GM12878 (cell line): ENCODE measurements at regions not wholly inside any gene's neighbourhood (a gene's known extent, or its start where the extent isn't known, plus 50 kb on each side); places are given as distances from the start of the nearest gene placed in this dataset.

Source experiments
- BMI1 ChIP-seq: fragments of 450-650 bp; IDR thresholded peaks from 2 replicates; pipeline ENCODE4 v1.6.1; 2016; ENCODE audit warnings: mild to moderate bottlenecking, moderate library complexity, borderline replicate concordance
- BRCA1 ChIP-seq: IDR thresholded peaks from 2 replicates; pipeline ENCODE4 v1.6.1; 2011; ENCODE audit warnings: low read depth, low read length, improper control_type of control experiment
- CHD4 ChIP-seq: fragments of 200-600 bp; sonication (generic); IDR thresholded peaks from 2 replicates; pipeline ENCODE4 v1.6.1; 2016; ENCODE audit warnings: mild to moderate bottlenecking
- CREM ChIP-seq: IDR thresholded peaks from 2 replicates; pipeline ENCODE4 v1.6.1; 2014; ENCODE audit warnings: antibody characterized with exemption, low read depth
- CTCF ChIP-seq, 3 experiments: IDR thresholded peaks in 2 of 3; conservative IDR thresholded peaks in 1 of 3; 2 replicates each; pipeline ENCODE4 v1.5.1; 2011; ENCODE audit warnings: low read depth in 3 of 3, low read length in 3 of 3, mild to moderate bottlenecking in 3 of 3, control low read depth in 2 of 3, moderate library complexity in 2 of 3, inconsistent platforms in 1 of 3, mixed read lengths in 1 of 3; ENCODE audit not compliant: control insufficient read depth in 2 of 3, insufficient read depth in 1 of 3; ENCODE audit errors: extremely low read depth in 1 of 3
- ESRRA ChIP-seq: IDR thresholded peaks from 2 replicates; pipeline ENCODE4 v1.6.1; 2012; ENCODE audit warnings: mild to moderate bottlenecking, low read length, improper control_type of control experiment
- MEF2A ChIP-seq: IDR thresholded peaks from 2 replicates; pipeline ENCODE4 v1.6.1; 2011; ENCODE audit warnings: low read depth, mild to moderate bottlenecking, low read length, moderate library complexity; ENCODE audit not compliant: insufficient read depth
- MEF2B ChIP-seq: fragments of 450-650 bp; IDR thresholded peaks from 2 replicates; pipeline ENCODE4 v1.6.1; 2018; ENCODE audit warnings: mild to moderate bottlenecking, moderate library complexity; ENCODE audit not compliant: partially characterized antibody, poor library complexity, severe bottlenecking
- NBN ChIP-seq: fragments of 450-650 bp; IDR thresholded peaks from 2 replicates; pipeline ENCODE4 v1.6.1; 2016
- NKRF ChIP-seq: fragments of 450-650 bp; conservative IDR thresholded peaks from 2 replicates; pipeline ENCODE4 v1.6.1; 2017; ENCODE audit warnings: mild to moderate bottlenecking, moderate library complexity
- PAX8 ChIP-seq: fragments of 450-650 bp; IDR thresholded peaks from 2 replicates; pipeline ENCODE4 v1.6.1; 2017; ENCODE audit warnings: mild to moderate bottlenecking, moderate library complexity
- POLR2AphosphoS5 ChIP-seq: IDR thresholded peaks from 2 replicates; pipeline ENCODE4 v1.6.1; 2011; ENCODE audit warnings: mild to moderate bottlenecking, low read length, inconsistent platforms
- RELA ChIP-seq: fragments of 450-650 bp; IDR thresholded peaks from 2 replicates; pipeline ENCODE4 v1.8.0; 2014; ENCODE audit warnings: borderline replicate concordance; ENCODE audit not compliant: partially characterized antibody
- RELB ChIP-seq: fragments of 450-650 bp; IDR thresholded peaks from 2 replicates; pipeline ENCODE4 v1.6.1; 2017; ENCODE audit warnings: low read depth, mild to moderate bottlenecking, moderate library complexity
- REST ChIP-seq: IDR thresholded peaks from 2 replicates; pipeline ENCODE4 v1.6.1; 2012; ENCODE audit warnings: mild to moderate bottlenecking, low read depth, low read length
- STAT3 ChIP-seq: IDR thresholded peaks from 2 replicates; pipeline ENCODE4 v1.6.1; 2011; ENCODE audit warnings: low read depth, low read length, improper control_type of control experiment
- ZBTB11 ChIP-seq: fragments of 450-650 bp; formaldehyde crosslinking; IDR thresholded peaks from 2 replicates; pipeline ENCODE4 v1.5.0; 2022; ENCODE audit warnings: mild to moderate bottlenecking, missing genetic modification characterization
- ZNF274 ChIP-seq: IDR thresholded peaks from one replicate; pipeline ENCODE4 v1.8.0; 2011; ENCODE audit not compliant: insufficient read length, insufficient read depth
- ZNF622 ChIP-seq: fragments of 450-650 bp; IDR thresholded peaks from 2 replicates; pipeline ENCODE4 v1.6.1; 2017; ENCODE audit warnings: mild to moderate bottlenecking, inconsistent platforms

GRCh38 chr12:93245543-93245942, 132.2 kb upstream of the NUDT4 start (continued):
- TF ChIP-seq ZBTB11 (CRISPR knock-in tag) (no peak), NKRF (no peak), MEF2A (0 out of 2 replicates have a peak, but pooled peaks have one; percentile 40), CREM (peak; percentile 60; the same call in 1 of the 2 replicates), REST (no peak), MEF2B (peak; percentile 58), BMI1 (no peak), PAX8 (no peak), POLR2AphosphoS5 (no peak), ZNF622 (no peak), CTCF (IDR thresholded peaks at IDR 0.05 in 2 of 3, conservative IDR thresholded peaks at IDR 0.05 in 1 of 3; ENCODE audit: control insufficient read depth in 2 of 3, extremely low read depth in 1 of 3, insufficient read depth in 1 of 3, low read depth in 3 of 3, low read length in 3 of 3) (0 out of 6 replicates have a peak, but pooled peaks of 1 of the 3 experiments have one; percentile 3), STAT3 (no peak), CHD4 (no peak), BRCA1 (no peak), RELA (no peak), ZNF274 (no peak), RELB (peak; percentile 63; the same call in 1 of the 2 replicates), ESRRA (no peak), NBN (peak; percentile 61; the same call in 1 of the 2 replicates)
